HEK293 (cell line): ENCODE measurements at regions not wholly inside any gene's neighbourhood (a gene's known extent, or its start where the extent isn't known, plus 50 kb on each side); places are given as distances from the start of the nearest gene placed in this dataset.

Experiments used
- CTCF ChIA-PET: fragments of 350-600 bp; formaldehyde crosslinking; extraction: SDS; loops from one replicate; lab custom pipeline; 2021; ENCODE audit warnings: antibody characterized with exemption; lab: Yijun Ruan, JAX
- POLR2A ChIA-PET: fragments of 300-600 bp; formaldehyde crosslinking; extraction: SDS; loops from one replicate; lab custom pipeline; 2020; ENCODE audit warnings: antibody characterized with exemption, inconsistent platforms; lab: Yijun Ruan, JAX
- H3K27ac ChIP-seq: fragments of 200-500 bp; sonication (Bioruptor generic); 2 replicates; pipeline ENCODE4 v1.5.1; 2014; ENCODE audit warnings: low read depth, low read length, control low read depth, inconsistent platforms; ENCODE audit errors: extremely low read depth
- H3K36me3 ChIP-seq, 2 experiments: fragments of 200-500 bp in 1 of 2; sonication (Bioruptor generic) in 1 of 2; 1 replicate in 1 of 2; 2 replicates in 1 of 2; pipeline ENCODE4 v1.5.1; 2014 to 2017; ENCODE audit warnings: inconsistent platforms in 2 of 2, low read length in 2 of 2; ENCODE audit not compliant: control insufficient read depth in 2 of 2, insufficient read depth in 1 of 2
- H3K4me1 ChIP-seq: fragments of 200-500 bp; sonication (Bioruptor generic); 2 replicates; pipeline ENCODE4 v1.5.1; 2014; ENCODE audit warnings: mild to moderate bottlenecking, low read length, inconsistent platforms; ENCODE audit not compliant: control insufficient read depth, insufficient read depth
- H3K4me3 ChIP-seq: 2 replicates; pipeline ENCODE4 v1.5.1; 2011; ENCODE audit warnings: low read depth, mild to moderate bottlenecking, control low read depth, low read length, moderate library complexity
- H3K9me3 ChIP-seq: fragments of 200-500 bp; sonication (Bioruptor generic); 2 replicates; pipeline ENCODE4 v1.5.1; 2014; ENCODE audit warnings: low read depth, low read length, inconsistent platforms; ENCODE audit not compliant: control insufficient read depth, insufficient read depth
- KLF1 ChIP-seq: fragments of 450-650 bp; formaldehyde crosslinking; IDR thresholded peaks from 2 replicates; pipeline ENCODE4 v1.5.1; 2016; ENCODE audit warnings: missing biosample characterization, missing genetic modification characterization
- PRDM6 ChIP-seq: fragments of 450-650 bp; formaldehyde crosslinking; IDR thresholded peaks from 2 replicates; pipeline ENCODE4 v1.5.1; 2017; ENCODE audit warnings: missing biosample characterization, missing genetic modification characterization
- REPIN1 ChIP-seq: fragments of 450-650 bp; formaldehyde crosslinking; IDR thresholded peaks from 2 replicates; pipeline ENCODE4 v1.5.1; 2017; ENCODE audit warnings: missing biosample characterization, missing genetic modification characterization, low read depth
- SALL2 ChIP-seq: fragments of 450-650 bp; formaldehyde crosslinking; IDR thresholded peaks from 2 replicates; pipeline ENCODE4 v1.5.0; 2017; ENCODE audit warnings: missing biosample characterization, mild to moderate bottlenecking, missing genetic modification characterization, borderline replicate concordance
- SCRT1 ChIP-seq: fragments of 450-650 bp; formaldehyde crosslinking; IDR thresholded peaks from 2 replicates; pipeline ENCODE4 v1.5.1; 2016; ENCODE audit warnings: missing biosample characterization, missing genetic modification characterization, borderline replicate concordance
- ZBTB49 ChIP-seq: fragments of 450-650 bp; formaldehyde crosslinking; IDR thresholded peaks from 2 replicates; pipeline ENCODE4 v1.5.1; 2016; ENCODE audit warnings: missing biosample characterization, missing genetic modification characterization, low read depth
- ZBTB8A ChIP-seq: fragments of 450-650 bp; formaldehyde crosslinking; IDR thresholded peaks from 2 replicates; pipeline ENCODE4 v1.5.1; 2016; ENCODE audit warnings: missing biosample characterization, missing genetic modification characterization
- ZNF148 ChIP-seq: fragments of 450-650 bp; formaldehyde crosslinking; IDR thresholded peaks from 2 replicates; pipeline ENCODE4 v1.5.0; 2017; ENCODE audit warnings: missing biosample characterization, missing genetic modification characterization, borderline replicate concordance
- ZNF518A ChIP-seq: fragments of 450-650 bp; formaldehyde crosslinking; conservative IDR thresholded peaks from 2 replicates; pipeline ENCODE4 v1.5.1; 2016; ENCODE audit warnings: low read depth, missing biosample characterization, missing genetic modification characterization
- ZNF596 ChIP-seq: fragments of 450-650 bp; IDR thresholded peaks from 2 replicates; pipeline ENCODE4 v1.5.0; 2018; ENCODE audit warnings: missing biosample characterization, mild to moderate bottlenecking, missing genetic modification characterization, moderate library complexity
- ZNF654 ChIP-seq: fragments of 450-650 bp; formaldehyde crosslinking; IDR thresholded peaks from 2 replicates; pipeline ENCODE4 v1.5.1; 2016; ENCODE audit warnings: low read depth, missing biosample characterization, missing genetic modification characterization
- ZNF660 ChIP-seq: fragments of 450-650 bp; IDR thresholded peaks from 2 replicates; pipeline ENCODE4 v1.5.1; 2018; ENCODE audit warnings: missing biosample characterization, mild to moderate bottlenecking, missing genetic modification characterization
- ZNF677 ChIP-seq: fragments of 450-650 bp; IDR thresholded peaks from 2 replicates; pipeline ENCODE4 v1.5.0; 2018; ENCODE audit warnings: missing biosample characterization, mild to moderate bottlenecking, missing genetic modification characterization, moderate library complexity
- ZSCAN18 ChIP-seq: fragments of 450-650 bp; formaldehyde crosslinking; IDR thresholded peaks from 2 replicates; pipeline ENCODE4 v1.5.1; 2016; ENCODE audit warnings: missing biosample characterization, missing genetic modification characterization
- ZSCAN30 ChIP-seq: fragments of 450-650 bp; IDR thresholded peaks from 2 replicates; pipeline ENCODE4 v1.5.1; 2018; ENCODE audit warnings: missing biosample characterization, mild to moderate bottlenecking, missing genetic modification characterization, moderate library complexity

GRCh38 chr18:51711298-51711889, 513.9 kb upstream of the MEX3C start:
- POLR2A ChIA-PET = no interaction called here
- CTCF ChIA-PET = interaction anchor here (0.5 kb wide), 1 partner anchor 712 kb away, joined by 5 read pairs; no protein-coding TSS in a partner anchor
- no peak overlapping the region for H3K27ac ChIP-seq
- no peaks in the 10 kb centered on the region for H3K9me3 ChIP-seq
- H3K4me1 ChIP-seq = no peaks in the 10 kb centered on the region
- H3K36me3 ChIP-seq = no peaks in the 10 kb centered on the region
- no peak overlapping the region for H3K4me3 ChIP-seq
- TF ChIP-seq ZNF596 = no peak
- TF ChIP-seq PRDM6 = no peak
- no peak for TF ChIP-seq ZSCAN30 (tag by site-specific recombination)
- TF ChIP-seq ZNF654 (tag by site-specific recombination) = no peak
- TF ChIP-seq ZNF148 = no peak
- TF ChIP-seq ZBTB49 (tag by site-specific recombination) = no peak
- TF ChIP-seq REPIN1 (tag by site-specific recombination) = no peak
- no peak for TF ChIP-seq ZNF660 (tag by site-specific recombination)
- TF ChIP-seq ZSCAN18 = no peak
- TF ChIP-seq ZNF677 (tag by site-specific recombination) = no peak
- no peak for TF ChIP-seq SALL2
- no peak for TF ChIP-seq ZBTB8A (tag by site-specific recombination)
- TF ChIP-seq KLF1 (tag by site-specific recombination) = no peak
- no peak for TF ChIP-seq SCRT1
- TF ChIP-seq ZNF518A = no peak
- TF ChIP-seq, all 188 proteins: peak for 0
